Dedifferentiated amniotic fluid mesenchymal stem cell (primary cell): ENCODE measurements at regions not wholly inside any gene's neighbourhood (a gene's known extent, or its start where the extent isn't known, plus 50 kb on each side); places are given as distances from the start of the nearest gene placed in this dataset.
"Not testable (repeated sequence)": the region's sequence is repeated elsewhere in the genome, so short reads cannot be mapped to it uniquely, and the experiment has no call there.

Experiments used
- DNase-seq: peaks from one replicate; pipeline ENCODE4 v3.0.0-alpha.2; 2016; ENCODE audit errors: extremely low spot score

DNA sequence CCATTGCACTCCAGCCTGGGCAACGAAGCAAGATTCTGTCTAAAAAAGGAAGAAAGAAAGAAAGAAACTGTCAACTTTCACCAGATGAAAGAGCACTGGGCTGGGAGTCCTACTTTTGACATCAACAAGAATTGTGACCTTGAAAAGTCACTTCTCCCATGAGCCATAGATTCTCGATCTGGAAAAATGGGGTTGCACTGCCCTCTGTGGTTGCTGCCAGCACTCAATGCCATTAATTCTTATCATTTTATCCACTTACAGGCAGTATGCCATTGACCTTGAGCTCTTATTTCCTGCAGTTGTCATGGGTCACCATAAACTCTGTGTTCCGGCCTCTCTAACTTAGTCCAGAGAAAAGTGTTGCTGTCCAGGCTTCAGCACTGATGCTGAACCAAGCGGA, 137.2 kb downstream of the NOC3L start:
- DNase-seq = no peak

DNA sequence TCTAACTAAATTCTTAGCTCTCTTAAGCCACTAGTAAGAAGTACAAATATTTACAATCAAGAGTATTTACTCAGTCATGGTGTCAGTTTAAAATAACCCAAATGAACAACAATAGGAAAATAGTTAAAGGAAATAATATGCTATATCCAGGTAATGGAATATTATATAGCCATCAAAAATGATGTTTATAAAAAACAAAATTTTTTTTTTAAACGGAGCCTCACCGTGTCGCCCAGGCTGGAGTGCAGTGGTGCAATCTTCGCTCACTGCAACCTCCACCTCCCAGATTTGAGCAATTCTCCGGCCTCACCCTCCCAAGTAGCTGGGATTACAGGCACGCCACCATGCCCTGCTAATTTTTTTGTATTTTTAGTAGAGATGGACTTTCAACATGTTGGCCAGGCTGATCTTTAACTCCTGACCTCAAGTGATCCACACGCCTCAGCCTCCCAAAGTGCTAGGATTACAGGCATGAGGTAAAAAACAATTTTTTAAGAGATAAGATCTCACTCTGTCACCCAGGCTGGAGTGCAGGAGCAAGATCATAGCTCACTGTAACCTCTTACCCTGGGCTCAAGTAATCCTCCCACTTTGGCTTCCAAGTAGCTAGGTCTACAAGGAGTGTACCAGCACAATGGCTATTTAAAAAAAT, 132.5 kb downstream of the NOC3L start:
- no peak for DNase-seq

DNA sequence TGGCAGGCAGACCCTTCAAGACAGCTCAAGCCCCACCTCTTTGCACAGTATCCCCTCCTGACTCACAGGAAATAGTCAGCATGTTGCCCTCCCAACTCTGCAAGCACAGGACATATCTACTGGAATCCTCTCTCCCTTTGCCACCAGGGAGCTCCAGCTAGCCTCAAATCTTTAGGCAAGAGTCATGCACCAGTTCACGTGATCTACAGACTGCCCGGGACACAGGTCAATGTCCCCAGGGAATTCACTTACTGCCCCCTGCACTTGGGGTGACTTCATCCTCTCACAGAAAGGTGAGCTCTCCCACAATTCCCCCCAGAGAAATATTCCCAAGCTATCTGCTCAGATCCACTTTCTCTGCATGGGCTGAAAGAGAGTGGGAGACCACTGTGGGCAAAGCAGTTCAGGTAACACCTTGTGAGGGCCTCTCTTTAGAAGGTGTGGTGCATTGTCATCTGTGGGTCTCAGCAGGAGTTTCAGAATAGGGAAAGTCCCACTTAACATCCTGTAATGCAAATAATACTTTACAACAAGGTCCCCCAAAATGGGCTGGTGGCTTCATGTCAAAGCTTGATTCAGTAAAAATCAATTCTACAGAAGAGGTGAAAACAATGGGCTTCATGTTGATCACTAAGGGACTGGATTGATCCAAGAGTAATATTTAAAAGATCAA, 129.9 kb downstream of the NOC3L start:
- DNase-seq = no peak

DNA sequence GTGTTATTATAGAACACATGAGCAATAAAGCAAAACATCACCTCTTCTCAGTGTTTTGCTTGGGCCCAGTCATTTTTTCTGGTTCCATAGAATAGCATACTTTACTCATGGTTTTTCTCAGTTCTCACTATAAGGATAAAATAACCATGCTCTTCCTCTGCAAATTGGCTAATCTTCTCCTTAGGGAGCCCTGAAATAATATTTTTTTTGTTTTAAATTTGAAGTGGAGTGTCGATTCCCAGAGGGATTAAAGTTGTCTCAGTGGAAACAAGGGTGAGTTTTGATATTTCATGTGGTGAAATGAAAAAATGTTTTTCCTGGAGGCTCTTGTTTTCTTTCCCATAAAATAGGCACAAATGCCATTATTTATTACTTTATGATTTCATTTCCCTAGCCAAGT, 127.3 kb downstream of the NOC3L start:
- no peak for DNase-seq

DNA sequence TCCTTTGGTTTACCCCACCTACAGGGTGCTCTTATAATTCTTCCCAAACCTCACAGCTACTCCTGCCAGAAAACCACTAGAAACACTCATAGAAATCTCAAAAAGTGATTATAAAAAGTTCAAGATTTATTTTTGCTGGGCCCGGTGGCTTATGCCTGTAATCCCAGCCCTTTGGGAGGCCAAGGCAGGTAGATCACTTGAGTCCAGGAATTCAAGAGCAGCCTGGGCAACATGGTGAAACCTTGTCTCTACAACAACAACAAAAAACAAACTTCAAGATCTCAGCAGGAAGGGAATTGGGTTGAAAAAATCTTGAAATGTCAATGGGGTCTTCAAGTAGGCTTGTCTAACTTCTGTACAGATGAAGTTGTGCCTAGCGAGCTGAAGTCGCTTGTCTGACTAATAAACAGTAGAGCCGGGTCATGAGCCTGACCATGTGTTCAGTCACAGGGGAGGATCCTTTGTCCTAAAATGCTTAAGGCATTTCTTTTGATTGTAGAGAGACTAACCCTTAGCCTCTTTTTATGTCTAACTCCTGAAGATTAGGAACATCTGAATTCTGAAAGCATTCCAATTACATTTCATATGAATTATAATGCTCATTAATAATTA, 124.6 kb downstream of the NOC3L start:
- no peak for DNase-seq

DNA sequence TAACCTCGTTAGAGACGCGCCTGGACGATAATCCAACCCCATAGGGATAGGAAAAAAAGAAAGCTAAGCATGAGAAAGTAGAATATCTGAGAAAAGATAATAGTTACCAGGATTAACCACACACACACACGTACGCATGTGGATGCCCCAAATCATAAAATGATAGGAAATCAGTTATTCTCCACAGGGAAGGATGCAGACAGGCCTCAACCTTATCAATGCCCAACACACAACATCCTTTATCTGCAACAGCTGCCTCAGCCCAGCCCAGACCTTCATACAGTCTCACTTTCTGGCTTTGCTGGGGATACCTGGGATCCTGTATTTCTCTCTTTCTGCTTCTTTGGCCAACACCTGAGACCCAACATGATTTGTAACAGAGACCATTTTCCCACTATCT, 123.0 kb downstream of the NOC3L start:
- no peak for DNase-seq

DNA sequence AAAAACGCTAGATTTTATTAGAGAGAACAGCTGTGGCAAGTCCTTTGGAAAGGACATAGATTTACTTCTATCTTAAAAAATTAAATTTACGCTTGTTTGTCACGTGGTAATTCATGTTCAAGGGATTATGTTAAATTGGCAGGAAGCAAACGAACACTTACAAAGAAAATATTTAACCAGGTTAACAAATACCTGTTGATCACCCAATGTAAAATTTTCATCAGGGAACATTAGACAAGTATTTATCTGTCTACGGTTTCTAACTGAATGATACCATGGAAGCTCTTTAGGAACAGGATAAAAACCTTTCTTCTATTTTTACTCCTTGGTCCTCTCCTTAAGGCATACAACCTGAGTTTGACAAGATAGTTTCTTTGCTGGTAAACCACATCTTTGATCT, 122.2 kb downstream of the NOC3L start:
- DNase-seq = no peak

DNA sequence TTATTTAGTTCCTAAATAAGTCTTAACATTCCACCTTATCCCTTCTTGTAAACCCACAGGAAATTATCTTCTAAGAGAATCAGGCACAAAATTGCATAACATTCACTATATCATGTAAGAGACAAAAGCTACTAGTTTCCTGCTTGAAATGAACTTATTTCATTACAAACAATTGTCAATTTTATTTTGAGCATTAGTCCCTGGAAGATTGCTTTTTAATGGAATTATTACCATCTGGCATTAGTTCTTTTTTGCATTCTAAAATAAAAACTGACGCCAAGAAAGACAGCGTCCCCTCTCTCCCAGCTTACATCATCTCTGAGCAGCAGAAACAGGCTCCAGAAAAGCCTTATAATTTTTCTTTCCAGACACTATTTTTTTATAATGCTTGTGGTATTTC, 121.8 kb downstream of the NOC3L start:
- DNase-seq = no peak

DNA sequence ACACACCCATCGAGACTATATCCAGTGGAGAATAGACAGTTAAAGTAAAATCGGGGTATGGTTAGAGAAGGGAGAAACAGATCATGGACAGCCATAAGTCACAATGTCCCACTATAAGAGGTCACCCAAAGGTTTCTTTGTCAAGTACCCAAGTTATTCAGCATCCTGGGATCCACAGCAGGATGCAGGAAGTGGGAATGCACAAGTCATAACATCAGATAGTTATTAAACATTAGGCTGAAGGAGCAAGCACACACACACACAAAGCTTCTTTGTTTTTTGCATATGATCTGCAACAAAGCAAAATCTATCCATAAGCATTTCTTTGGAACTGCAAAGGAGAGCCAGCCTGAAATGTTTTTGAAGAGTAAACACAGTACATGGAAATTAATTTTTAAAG, 111.6 kb downstream of the NOC3L start:
- DNase-seq = no peak

DNA sequence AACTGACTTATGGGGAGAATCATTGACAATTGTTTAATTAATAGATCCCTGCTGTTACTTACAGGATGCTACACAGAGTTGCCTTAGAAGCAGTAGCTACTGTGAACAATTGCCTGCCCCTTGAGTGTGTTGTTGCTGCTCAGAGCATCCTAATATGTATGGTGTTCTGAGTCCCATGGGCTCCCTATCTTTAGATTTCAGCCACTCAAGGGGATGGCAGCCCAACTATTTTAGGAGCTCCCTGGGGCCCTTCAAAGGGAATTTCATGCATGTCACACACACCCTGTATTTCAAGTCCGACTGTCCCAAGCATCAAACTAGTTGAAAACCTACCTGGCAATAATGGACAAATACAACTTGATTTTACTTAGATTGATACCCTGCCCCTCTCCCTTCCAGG, 111.2 kb downstream of the NOC3L start:
- no peak for DNase-seq

DNA sequence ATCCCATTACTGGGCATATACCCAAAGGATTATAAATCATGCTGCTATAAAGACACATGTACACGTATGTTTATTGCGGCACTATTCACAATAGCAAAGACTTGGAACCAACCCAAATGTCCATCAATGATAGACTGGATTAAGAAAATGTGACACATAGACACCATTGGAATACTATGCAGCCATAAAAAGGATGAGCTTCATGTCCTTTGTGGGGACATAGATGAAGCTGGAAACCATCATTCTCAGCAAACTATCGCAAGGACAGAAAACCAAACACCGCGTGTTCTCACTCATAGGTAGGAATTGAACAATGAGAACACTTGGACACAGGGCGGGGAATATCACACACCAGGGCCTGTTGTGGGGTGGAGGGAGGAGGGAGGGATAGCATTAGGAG, 105.3 kb downstream of the NOC3L start:
- DNase-seq = not testable (repeated sequence)

DNA sequence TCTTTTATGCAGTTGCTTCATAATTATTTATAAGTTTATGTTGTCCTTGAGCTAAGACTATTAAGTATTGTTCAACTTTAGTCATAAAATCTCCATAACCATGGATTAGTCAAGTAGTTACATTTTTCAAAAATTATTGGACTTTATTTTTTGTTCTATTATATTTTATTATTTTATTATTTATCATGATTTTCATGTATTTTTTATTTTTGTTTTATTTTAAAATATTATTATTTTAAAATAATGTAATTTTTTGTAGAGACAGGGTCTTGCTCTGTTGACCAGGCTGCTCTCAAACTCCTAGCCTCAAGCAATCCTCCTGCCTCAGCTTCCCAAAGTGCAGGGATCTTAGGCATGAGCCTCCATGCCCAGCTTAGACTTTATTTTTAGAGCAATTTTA, 102.3 kb downstream of the NOC3L start:
- DNase-seq = no peak

DNA sequence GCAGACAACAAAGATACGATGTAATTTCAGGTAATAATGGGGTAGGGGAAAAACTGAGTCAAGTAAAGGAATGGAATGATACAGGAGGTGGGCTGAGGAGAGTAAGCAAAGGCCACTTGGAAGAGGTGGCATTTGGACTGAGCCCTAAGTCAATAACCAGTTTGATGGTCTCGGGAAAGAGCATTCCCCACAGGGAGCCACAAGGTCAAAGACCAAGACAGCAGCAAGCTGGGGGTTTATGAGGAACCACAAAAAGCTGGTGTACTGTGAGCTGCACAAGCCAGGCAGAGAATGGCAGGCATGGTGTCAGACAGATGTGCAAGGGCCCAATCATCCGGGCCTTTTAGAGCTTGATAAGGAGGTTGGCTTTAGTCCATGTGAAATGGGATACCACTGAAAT, 98.7 kb downstream of the NOC3L start:
- no peak for DNase-seq

DNA sequence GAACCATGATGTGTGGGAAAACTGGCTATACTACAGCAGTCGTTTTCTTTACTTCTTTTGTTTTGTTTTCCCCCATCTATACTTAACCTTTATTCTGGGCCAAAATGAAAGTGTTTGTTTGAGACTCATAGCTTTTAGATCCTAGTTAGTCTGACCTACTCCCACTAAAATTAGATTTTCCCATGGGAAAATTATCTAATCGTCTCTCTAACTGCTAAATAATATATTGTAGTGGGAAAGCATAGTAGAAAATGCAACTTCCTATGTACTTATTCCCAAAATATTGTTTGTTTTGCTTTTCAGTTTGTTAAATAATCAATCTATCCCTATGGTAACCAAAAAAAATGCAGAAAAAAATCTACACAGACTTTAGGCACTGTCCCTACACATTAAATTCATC, 96.6 kb downstream of the NOC3L start:
- DNase-seq = no peak

DNA sequence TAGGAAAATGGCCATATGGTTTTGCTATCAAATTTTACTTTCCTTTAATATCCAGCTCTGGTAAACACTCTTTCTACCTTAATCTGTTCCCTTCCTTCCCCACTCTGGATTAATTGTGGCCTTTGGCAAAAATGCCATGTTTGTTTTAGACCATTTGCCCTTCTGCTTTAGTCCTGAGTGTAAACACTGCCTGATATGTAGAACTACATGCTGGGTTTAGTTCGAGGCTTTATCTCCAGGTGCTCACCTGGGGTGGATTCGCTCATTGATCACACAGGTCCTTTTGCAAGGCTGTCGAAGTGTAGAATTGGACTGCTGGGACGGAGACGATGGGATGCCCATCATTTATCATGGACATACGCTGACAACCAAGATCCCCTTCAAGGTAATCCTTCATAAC, 94.1 kb downstream of the NOC3L start:
- DNase-seq = no peak

DNA sequence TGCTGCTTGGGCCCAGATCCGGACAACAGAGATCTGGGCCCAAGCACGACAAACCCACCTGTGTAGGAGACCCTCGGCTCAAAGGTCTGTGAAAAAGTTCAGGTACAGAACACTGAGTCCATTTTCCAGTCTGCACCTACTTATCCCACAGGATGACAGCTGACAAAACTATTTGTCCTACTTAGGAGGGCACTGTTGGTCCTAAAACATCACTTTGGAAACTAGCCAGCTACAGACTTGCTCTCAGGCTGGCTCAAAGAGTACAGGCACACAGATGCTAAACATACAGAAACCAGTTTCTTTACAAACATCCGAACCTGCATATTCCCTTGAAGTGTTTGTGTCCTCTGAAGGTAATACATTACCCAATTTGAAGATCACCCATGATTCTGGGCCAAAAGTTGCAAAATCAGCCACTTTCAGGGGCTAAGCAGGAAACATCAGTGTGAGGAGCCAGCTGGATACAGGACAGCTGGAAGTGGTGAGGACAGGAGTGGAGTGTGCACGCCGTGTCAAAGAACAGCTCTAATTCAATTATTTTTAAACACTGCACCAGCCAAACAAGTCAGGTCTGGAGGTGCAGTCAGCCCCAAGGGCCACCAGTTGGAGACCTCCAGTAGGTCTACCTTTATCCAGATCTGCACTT, 88.5 kb downstream of the NOC3L start:
- DNase-seq = no peak

DNA sequence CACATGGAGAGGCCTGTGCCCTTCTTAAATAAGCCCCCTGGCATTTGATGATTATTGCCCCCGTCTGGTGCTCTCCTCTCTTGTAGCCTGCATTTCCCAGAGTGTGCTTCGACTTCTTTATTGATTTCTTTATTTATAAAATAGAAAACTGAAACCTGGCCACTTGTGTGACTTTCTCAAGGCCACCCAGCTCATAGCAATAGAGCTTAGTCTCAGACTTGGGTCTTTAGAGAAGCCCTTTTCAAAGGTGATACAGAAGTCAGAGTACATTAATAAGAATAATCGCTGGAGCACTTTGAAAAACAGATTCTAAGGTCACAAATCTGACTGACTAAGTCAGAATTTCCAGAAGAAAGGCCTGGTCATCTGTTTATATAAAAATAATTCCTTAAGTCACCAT, 86.6 kb downstream of the NOC3L start:
- DNase-seq = no peak

DNA sequence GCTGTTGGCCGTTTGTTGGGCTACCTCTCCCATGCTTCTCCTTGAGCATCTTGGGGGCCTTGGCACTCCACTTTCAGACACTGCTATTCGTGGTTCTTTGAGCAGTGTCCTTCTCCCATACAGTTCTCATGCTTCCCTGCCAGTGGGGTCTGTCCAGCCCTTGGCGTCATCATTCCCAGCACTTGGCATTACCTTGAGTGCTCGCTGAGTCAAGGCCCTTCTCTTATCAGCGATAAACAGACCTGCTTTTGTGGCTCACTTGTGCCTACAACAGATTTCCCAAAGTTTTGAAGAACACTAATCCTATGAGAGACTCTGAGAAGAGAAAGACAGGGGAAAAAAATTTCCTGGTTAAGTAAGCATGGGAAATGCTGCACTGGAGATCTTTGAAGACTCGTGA, 85.3 kb downstream of the NOC3L start:
- no peak for DNase-seq

DNA sequence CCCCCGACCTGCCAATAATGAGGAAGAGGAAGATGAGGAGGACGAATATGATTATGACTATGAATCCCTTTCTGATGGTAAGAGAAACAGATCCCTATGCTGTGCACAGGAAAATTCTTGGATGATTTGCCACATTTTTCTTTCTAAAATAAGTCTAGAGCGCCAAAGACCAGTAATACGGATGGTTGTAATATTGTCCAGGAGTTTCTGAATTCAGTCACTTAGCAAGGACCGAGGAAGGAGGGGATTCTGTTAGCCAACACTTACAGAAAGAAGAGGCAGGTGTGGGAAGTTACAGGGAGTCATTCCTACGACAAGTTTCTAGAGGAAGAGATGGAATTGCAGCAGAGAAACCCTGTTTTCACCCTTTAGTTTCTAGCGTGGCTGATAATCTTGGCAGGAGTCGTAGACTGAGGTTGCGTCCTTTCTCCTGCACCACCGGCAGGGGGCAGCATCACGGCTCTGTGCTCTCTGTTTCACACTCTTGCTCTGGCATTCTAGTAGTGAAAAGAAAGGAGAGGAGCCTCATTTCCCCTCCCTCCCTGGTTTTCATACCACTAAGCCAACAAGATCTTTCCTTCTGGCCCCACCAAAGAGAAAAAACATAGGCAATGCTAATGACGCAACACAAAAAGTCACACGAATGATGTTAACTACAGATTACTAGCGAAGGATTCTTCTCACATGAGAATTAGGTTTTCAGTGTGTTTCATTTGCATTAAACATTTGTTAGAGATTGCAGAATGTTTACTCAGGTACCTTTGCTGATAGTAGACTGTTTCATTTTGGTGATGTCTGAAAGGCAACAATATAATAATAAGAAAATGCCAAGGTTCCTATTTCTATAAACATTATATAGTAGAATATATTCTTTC, 82.7 kb downstream of the NOC3L start:
- no peak for DNase-seq

DNA sequence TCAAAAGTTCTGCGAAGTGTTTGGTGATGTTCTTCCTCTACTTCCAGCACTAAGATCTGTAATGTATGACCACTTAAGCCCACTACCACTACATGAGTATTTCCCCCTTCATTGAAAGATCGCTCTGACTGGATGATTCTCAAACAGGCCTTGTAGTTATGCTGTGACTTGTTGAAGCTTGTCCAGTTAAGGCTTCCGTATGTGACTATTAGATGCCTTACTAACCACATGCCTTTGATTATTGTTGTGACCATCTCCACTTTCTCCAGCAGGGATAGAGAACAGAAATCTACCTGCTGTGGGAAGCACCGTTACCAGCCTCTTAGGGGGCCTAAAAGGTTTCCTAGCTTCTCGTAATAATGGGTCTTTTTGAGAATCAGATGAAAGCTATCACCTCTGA, 81.1 kb downstream of the NOC3L start:
- DNase-seq = no peak

DNA sequence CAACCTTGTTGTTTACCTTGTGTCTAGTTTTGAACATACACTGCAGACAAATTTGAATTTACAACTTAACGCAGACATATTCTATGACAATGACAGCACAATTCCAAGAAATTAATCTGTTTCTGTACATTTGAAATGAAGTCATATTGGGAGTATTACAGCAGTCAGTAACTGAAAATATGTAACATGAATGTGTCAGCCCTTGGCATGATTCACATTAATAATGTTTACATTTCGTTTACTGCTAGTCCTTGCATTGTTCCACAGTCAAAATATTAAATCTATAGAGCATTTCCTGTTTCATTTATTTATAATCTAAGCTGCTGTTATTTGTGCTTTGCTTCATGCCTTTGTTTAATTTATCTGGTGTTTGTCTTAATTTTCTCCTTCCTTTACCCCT, 80.4 kb downstream of the NOC3L start:
- no peak for DNase-seq
